ENCODE measurements at regions not wholly inside any gene's neighbourhood (a gene's known extent, or its start where the extent isn't known, plus 50 kb on each side); places are given as distances from the start of the nearest gene placed in this dataset.
"Not testable (repeated sequence)": the region's sequence is repeated elsewhere in the genome, so short reads cannot be mapped to it uniquely, and the experiment has no call there.

GRCh38 chr16:58960484-58960883 lies 226.4 kb upstream of the GOT2 start:
- DNase-seq (ENCODE audit: low spot score) = no peak

- DNase-seq (ENCODE audit: low spot score) = no peak
Observed at GRCh38 chr16:58960034-58960433, 225.9 kb upstream of the GOT2 start.

- no peak for DNase-seq (ENCODE audit: low spot score)
Observed at GRCh38 chr16:58958749-58959148, 224.6 kb upstream of the GOT2 start.

GRCh38 chr16:58948244-58948643 lies 214.1 kb upstream of the GOT2 start:
- DNase-seq (ENCODE audit: low spot score) = no peak

GRCh38 chr16:58940609-58941008 lies 206.5 kb upstream of the GOT2 start:
- DNase-seq (ENCODE audit: low spot score) = no peak

GRCh38 chr16:58938811-58939210 lies 204.7 kb upstream of the GOT2 start:
- no peak for DNase-seq (ENCODE audit: low spot score)

GRCh38 chr16:58937661-58938060 lies 203.5 kb upstream of the GOT2 start:
- DNase-seq (ENCODE audit: low spot score) = no peak

GRCh38 chr16:58933186-58933585 lies 199.1 kb upstream of the GOT2 start:
- DNase-seq (ENCODE audit: low spot score) = no peak

GRCh38 chr16:58931436-58931835 lies 197.3 kb upstream of the GOT2 start:
- no peak for DNase-seq (ENCODE audit: low spot score)

- no peak for DNase-seq (ENCODE audit: low spot score)
Observed at GRCh38 chr16:58923094-58923493, 189.0 kb upstream of the GOT2 start.

- no peak for DNase-seq (ENCODE audit: low spot score)
Observed at GRCh38 chr16:58913456-58913855, 179.3 kb upstream of the GOT2 start.

GRCh38 chr16:58912571-58912970 lies 178.5 kb upstream of the GOT2 start:
- DNase-seq (ENCODE audit: low spot score) = no peak

- no peak for DNase-seq (ENCODE audit: low spot score)
Observed at GRCh38 chr16:58906981-58907715, 173.0 kb upstream of the GOT2 start.

- no peak for DNase-seq (ENCODE audit: low spot score)
Observed at GRCh38 chr16:58904291-58904690, 170.2 kb upstream of the GOT2 start.

- DNase-seq (ENCODE audit: low spot score) = no peak
Observed at GRCh38 chr16:58889516-58889915, 155.4 kb upstream of the GOT2 start.

- DNase-seq (ENCODE audit: low spot score) = no peak
Observed at GRCh38 chr16:58885528-58886170, 151.5 kb upstream of the GOT2 start.

- DNase-seq (ENCODE audit: low spot score) = no peak
Observed at GRCh38 chr16:58884141-58884540, 150.0 kb upstream of the GOT2 start.

- no peak for DNase-seq (ENCODE audit: low spot score)
Observed at GRCh38 chr16:58883131-58883530, 149.0 kb upstream of the GOT2 start.

- no peak for DNase-seq (ENCODE audit: low spot score)
Observed at GRCh38 chr16:58882292-58882691, 148.2 kb upstream of the GOT2 start.

- not testable (repeated sequence) for DNase-seq (ENCODE audit: low spot score)
Observed at GRCh38 chr16:58878641-58879040, 144.5 kb upstream of the GOT2 start.

- no peak for DNase-seq (ENCODE audit: low spot score)
Observed at GRCh38 chr16:58866935-58867334, 132.8 kb upstream of the GOT2 start.

GRCh38 chr16:58863761-58864160 lies 129.6 kb upstream of the GOT2 start:
- DNase-seq (ENCODE audit: low spot score) = no peak

- no peak for DNase-seq (ENCODE audit: low spot score)
Observed at GRCh38 chr16:58863042-58863441, 128.9 kb upstream of the GOT2 start.

All from ecto neural progenitor cell (in vitro differentiated cells).